Body of pancreas (tissue), 4 donors: ENCODE measurements at regions not wholly inside any gene's neighbourhood (a gene's known extent, or its start where the extent isn't known, plus 50 kb on each side); places are given as distances from the start of the nearest gene placed in this dataset.
"Not testable (repeated sequence)": the region's sequence is repeated elsewhere in the genome, so short reads cannot be mapped to it uniquely, and the experiment has no call there.

Experiments
- CTCF ChIP-seq, 7 experiments: fragments of 450-650 bp in 4 of 7; fragments of 200-600 bp in 3 of 7; sonication (generic) in 3 of 7; IDR thresholded peaks; one replicate each; pipeline ENCODE4 v1.5.1; 2016 to 2019; ENCODE audit warnings: antibody characterized with exemption in 7 of 7
- POLR2A ChIP-seq, 3 donors: fragments of 450-650 bp; IDR thresholded peaks; one replicate each; pipeline ENCODE4 v1.6.1; 2016; ENCODE audit warnings: antibody characterized with exemption in 3 of 3, mild to moderate bottlenecking in 2 of 3

DNA sequence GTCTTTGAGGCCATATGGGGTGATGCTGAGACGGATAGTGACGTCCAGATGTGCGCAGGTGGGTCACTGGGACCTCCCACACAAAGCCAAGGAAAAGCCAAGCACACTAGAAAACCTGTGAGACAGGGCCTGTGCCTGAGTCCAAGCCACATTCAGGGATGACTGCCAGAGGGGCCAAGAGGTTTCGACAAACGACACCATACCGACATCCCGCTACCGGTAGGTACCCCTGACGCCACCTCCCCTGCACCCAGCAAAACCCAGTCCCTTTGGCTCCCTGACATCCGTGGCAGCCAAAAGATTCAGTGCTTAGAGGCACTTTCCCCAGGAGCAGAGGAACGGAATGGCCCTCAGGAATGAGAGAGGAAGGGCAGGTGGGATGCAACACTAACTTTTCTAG lies 158.0 kb upstream of the ZNF337 start:
- TF ChIP-seq POLR2A, CTCF (IDR thresholded peaks at IDR 0.05): not testable (repeated sequence)
